Right lobe of liver (tissue), 6 donors: ENCODE measurements at regions not wholly inside any gene's neighbourhood (a gene's known extent, or its start where the extent isn't known, plus 50 kb on each side); places are given as distances from the start of the nearest gene placed in this dataset.
"Not testable (repeated sequence)": the region's sequence is repeated elsewhere in the genome, so short reads cannot be mapped to it uniquely, and the experiment has no call there.

Experiments
- ATAC-seq, 4 donors: fragments of 200-7000 bp; cut with Tn5 transposase; one replicate each; pipeline ENCODE4 v1.9.1; 2020; ENCODE audit warnings: mild to moderate bottlenecking in 4 of 4, moderate library complexity in 4 of 4
- DNase-seq, 3 donors: peaks; one replicate each; pipeline ENCODE4 v3.0.0-alpha.2; 2020
- H3K27ac ChIP-seq, 3 donors: fragments of 200-600 bp; one replicate each; pipeline ENCODE4 v1.8.0; 2022
- H3K27me3 ChIP-seq, 2 donors: fragments of 200-600 bp; one replicate each; pipeline ENCODE4 v1.8.0; 2022
- H3K36me3 ChIP-seq, 4 donors: fragments of 200-600 bp; sonication (generic) in 1 of 4; one replicate each; pipeline versions ENCODE4 v1.5.1 to v1.8.0; 2017 to 2022; ENCODE audit warnings: control low read depth in 1 of 4
- H3K4me1 ChIP-seq, 4 donors: fragments of 200-600 bp; sonication (generic) in 1 of 4; one replicate each; pipeline versions ENCODE4 v1.5.1 to v1.8.0; 2017 to 2022; ENCODE audit warnings: control low read depth in 1 of 4
- H3K4me3 ChIP-seq, 3 donors: fragments of 200-600 bp; one replicate each; pipeline ENCODE4 v1.8.0; 2022
- H3K9me3 ChIP-seq, 4 donors: fragments of 200-600 bp; sonication (generic) in 1 of 4; one replicate each; pipeline versions ENCODE4 v1.5.1 to v1.8.0; 2017 to 2022; ENCODE audit warnings: control low read depth in 1 of 4
- CTCF ChIP-seq, 4 donors: fragments of 200-600 bp in 3 of 4; fragments of 450-650 bp in 1 of 4; IDR thresholded peaks; one replicate each; pipeline versions ENCODE4 v1.5.1 to v1.8.0; 2016 to 2022; ENCODE audit warnings: antibody characterized with exemption in 4 of 4, mild to moderate bottlenecking in 2 of 4
- POLR2A ChIP-seq: fragments of 450-650 bp; IDR thresholded peaks from one replicate; pipeline ENCODE4 v1.6.1; 2017; ENCODE audit warnings: antibody characterized with exemption, mild to moderate bottlenecking
- WGBS: methylation state at CpG from one replicate; pipeline ENCODE4 v1.1.6; 2018; ENCODE audit warnings: low coverage, low lambda C conversion rate; ENCODE audit not compliant: insufficient coverage; ENCODE audit errors: missing lambda C conversion rate; 5-methylcytosine and 5-hydroxymethylcytosine counted together
- intact Hi-C, 2 donors: fragments of 100-400 bp; cut with DNase I; formaldehyde crosslinking; loops; one replicate each; pipeline versions ENCODE4 v1.11.2 to v1.14.1; 2022
- donor health status: DM: no; HTN: yes; CAD: no.
- donor health status: DM: no; HTN: no; CAD: no.
- donor health status: DM: no; HTN: no; CAD: no.
- donor health status: DM: no; HTN: yes; CAD: no.
- donor health status: DM: no; HTN: yes; CAD: no.

DNA sequence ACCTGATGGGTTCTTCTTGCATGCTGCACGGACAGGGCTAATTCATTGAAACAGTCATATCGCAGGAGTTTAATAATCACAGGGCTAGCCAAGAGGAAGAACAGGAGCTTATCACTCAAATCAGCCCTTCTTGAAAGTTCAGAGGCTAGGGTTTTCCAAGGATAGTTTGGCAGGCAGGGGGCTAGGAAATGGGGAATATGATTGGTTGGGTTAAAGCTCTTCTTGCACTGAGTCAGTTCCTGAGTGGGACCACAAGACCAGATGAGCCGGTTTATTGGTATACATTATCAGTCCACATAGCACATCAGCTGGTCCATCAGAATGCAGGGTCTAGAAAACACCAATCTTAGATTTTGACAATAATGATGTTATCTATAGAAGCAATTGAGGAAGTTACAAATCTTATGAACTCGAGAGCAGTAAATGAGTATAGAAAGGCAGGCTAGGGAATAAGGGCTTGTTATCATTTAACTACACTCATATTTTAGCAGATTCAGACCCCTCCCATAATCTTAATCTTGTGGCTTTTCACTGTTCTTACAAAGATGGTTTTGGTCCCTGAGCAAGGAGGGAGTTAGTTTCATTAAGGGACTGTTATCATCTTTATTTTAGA is 58.1 kb upstream of the SLC25A36 start:
- ATAC-seq (no peak), DNase-seq (no peak)
- intact Hi-C loops, result no loop called here
- 53% methylated on average over 4 of the region's 4 CpGs for WGBS
- no peaks in the 10 kb centered on the region for H3K9me3 ChIP-seq
- no peak for TF ChIP-seq CTCF (IDR thresholded peaks at IDR 0.05)
- no peak for TF ChIP-seq POLR2A
- no peak overlapping the region for H3K27ac ChIP-seq
- no peak overlapping the region for H3K4me3 ChIP-seq
- no peaks in the 10 kb centered on the region for H3K4me1 ChIP-seq
- no peaks in the 10 kb centered on the region for H3K36me3 ChIP-seq
- no peaks in the 10 kb centered on the region for H3K27me3 ChIP-seq

GRCh38 chr3:140885697-140886096 is 55.9 kb upstream of the SLC25A36 start:
- H3K27me3 ChIP-seq, ATAC-seq, H3K9me3 ChIP-seq, intact Hi-C loops, H3K4me1 ChIP-seq, H3K36me3 ChIP-seq, H3K4me3 ChIP-seq, DNase-seq, H3K27ac ChIP-seq: not testable (repeated sequence)
